DOHH2 (cell line): ENCODE measurements at regions not wholly inside any gene's neighbourhood (a gene's known extent, or its start where the extent isn't known, plus 50 kb on each side); places are given as distances from the start of the nearest gene placed in this dataset.

Experiments used
- H3F3A ChIP-seq: fragments of 200-600 bp; sonication (generic), shearing (Covaris generic); 2 replicates; pipeline ENCODE4 v1.6.0; 2016; ENCODE audit warnings: antibody characterized with exemption, mild to moderate bottlenecking; ENCODE audit not compliant: control insufficient read depth, insufficient read depth
- H3K27ac ChIP-seq: fragments of 200-600 bp; sonication (generic); 2 replicates; pipeline ENCODE4 v1.5.1; 2014; ENCODE audit warnings: low read depth, mild to moderate bottlenecking, low read length, moderate library complexity
- H3K27me3 ChIP-seq: fragments of 200-600 bp; sonication (generic); 2 replicates; pipeline ENCODE4 v1.6.1; 2014; ENCODE audit warnings: mild to moderate bottlenecking, low read length, mixed read lengths; ENCODE audit not compliant: control insufficient read depth
- H3K36me3 ChIP-seq: fragments of 200-600 bp; sonication (generic); 2 replicates; pipeline ENCODE4 v1.6.1; 2014; ENCODE audit warnings: mild to moderate bottlenecking, low read length, moderate library complexity, mixed read lengths; ENCODE audit not compliant: control insufficient read depth
- H3K4me1 ChIP-seq: fragments of 200-600 bp; sonication (generic); 2 replicates; pipeline ENCODE4 v1.6.1; 2014; ENCODE audit warnings: mild to moderate bottlenecking, low read length, mixed read lengths; ENCODE audit not compliant: control insufficient read depth
- H3K4me2 ChIP-seq: fragments of 200-600 bp; sonication (generic); 2 replicates; pipeline ENCODE4 v1.6.0; 2014; ENCODE audit warnings: mild to moderate bottlenecking, low read length, moderate library complexity
- H3K4me3 ChIP-seq: fragments of 200-600 bp; sonication (generic); 2 replicates; pipeline ENCODE4 v1.5.1; 2014; ENCODE audit warnings: mild to moderate bottlenecking, low read length, mixed read lengths
- H3K79me2 ChIP-seq: fragments of 200-600 bp; sonication (generic); 2 replicates; pipeline ENCODE4 v1.6.1; 2014; ENCODE audit warnings: mild to moderate bottlenecking, low read length, mixed read lengths; ENCODE audit not compliant: control insufficient read depth
- H3K9me2 ChIP-seq: fragments of 200-600 bp; sonication (generic); replicated peaks from 2 replicates; pipeline ENCODE4 v1.6.1; 2014; ENCODE audit warnings: mild to moderate bottlenecking, low read length, mixed read lengths; ENCODE audit not compliant: control insufficient read depth
- H3K9me3 ChIP-seq: fragments of 200-600 bp; sonication (generic); 2 replicates; pipeline ENCODE4 v1.6.1; 2014; ENCODE audit warnings: antibody characterized with exemption, low read length, mixed read lengths; ENCODE audit not compliant: control insufficient read depth, insufficient read depth
- H4K20me1 ChIP-seq: fragments of 200-600 bp; sonication (generic); 2 replicates; pipeline ENCODE4 v1.6.0; 2014; ENCODE audit warnings: low read depth, mild to moderate bottlenecking, antibody characterized with exemption, low read length, moderate library complexity; ENCODE audit not compliant: control insufficient read depth, insufficient read depth
- CTCF ChIP-seq: fragments of 200-600 bp; sonication (generic); IDR thresholded peaks from one replicate; pipeline ENCODE4 v1.5.1; 2014; ENCODE audit warnings: antibody characterized with exemption, mild to moderate bottlenecking, low read depth, low read length; ENCODE audit not compliant: poor library complexity, severe bottlenecking
- EZH2phosphoT487 ChIP-seq: fragments of 200-600 bp; sonication (generic); IDR thresholded peaks from 2 replicates; pipeline ENCODE4 v1.6.1; 2017; ENCODE audit warnings: borderline replicate concordance, mild to moderate bottlenecking, antibody characterized with exemption, low read length, moderate library complexity, mixed read lengths

GRCh38 chr1:168435439-168435838 is 108.4 kb downstream of the XCL2 start:
- no peaks in the 10 kb centered on the region for H3F3A ChIP-seq
- H4K20me1 ChIP-seq: no peaks in the 10 kb centered on the region
- no peak overlapping the region for H3K4me3 ChIP-seq
- H3K27me3 ChIP-seq: peaks cover 7% of the 10 kb centered on the region
- H3K9me2 ChIP-seq: no peaks in the 10 kb centered on the region
- no peaks in the 10 kb centered on the region for H3K36me3 ChIP-seq
- TF ChIP-seq CTCF (no peak), EZH2phosphoT487 (no peak)
- H3K4me2 ChIP-seq: no peak overlapping the region
- no peaks in the 10 kb centered on the region for H3K9me3 ChIP-seq
- no peaks in the 10 kb centered on the region for H3K79me2 ChIP-seq
- no peak overlapping the region for H3K27ac ChIP-seq
- no peaks in the 10 kb centered on the region for H3K4me1 ChIP-seq

- H3K79me2 ChIP-seq: no peaks in the 10 kb centered on the region
- H3K27ac ChIP-seq: no peak overlapping the region
- no peaks in the 10 kb centered on the region for H3K9me3 ChIP-seq
- no peaks in the 10 kb centered on the region for H3F3A ChIP-seq
- no peaks in the 10 kb centered on the region for H3K4me1 ChIP-seq
- no peak overlapping the region for H3K4me3 ChIP-seq
- no peaks in the 10 kb centered on the region for H4K20me1 ChIP-seq
- no peak for TF ChIP-seq CTCF
- TF ChIP-seq EZH2phosphoT487: no peak
- no peaks in the 10 kb centered on the region for H3K36me3 ChIP-seq
- peaks cover 7% of the 10 kb centered on the region for H3K27me3 ChIP-seq
- no peak overlapping the region for H3K4me2 ChIP-seq
- H3K9me2 ChIP-seq: no peaks in the 10 kb centered on the region
Observed at GRCh38 chr1:168433238-168433637, 110.6 kb downstream of the XCL2 start.

GRCh38 chr1:168431882-168432281 is 111.9 kb downstream of the XCL2 start:
- H3F3A ChIP-seq: no peaks in the 10 kb centered on the region
- no peak overlapping the region for H3K4me3 ChIP-seq
- no peaks in the 10 kb centered on the region for H3K4me1 ChIP-seq
- no peak for TF ChIP-seq CTCF
- TF ChIP-seq EZH2phosphoT487: no peak
- H3K27me3 ChIP-seq: peaks cover 7% of the 10 kb centered on the region; the same call in 1 of the 2 replicates
- H4K20me1 ChIP-seq: no peaks in the 10 kb centered on the region
- no peak overlapping the region for H3K27ac ChIP-seq
- no peaks in the 10 kb centered on the region for H3K79me2 ChIP-seq
- no peaks in the 10 kb centered on the region for H3K9me2 ChIP-seq
- no peaks in the 10 kb centered on the region for H3K36me3 ChIP-seq
- H3K4me2 ChIP-seq: no peak overlapping the region
- no peaks in the 10 kb centered on the region for H3K9me3 ChIP-seq

GRCh38 chr1:168430321-168430720 is 113.5 kb downstream of the XCL2 start:
- peaks cover 5% of the 10 kb centered on the region; the same call in 1 of the 2 replicates for H3K27me3 ChIP-seq
- H3K4me1 ChIP-seq: no peaks in the 10 kb centered on the region
- no peak for TF ChIP-seq EZH2phosphoT487
- TF ChIP-seq CTCF: no peak
- no peaks in the 10 kb centered on the region for H3K36me3 ChIP-seq
- no peaks in the 10 kb centered on the region for H3F3A ChIP-seq
- no peaks in the 10 kb centered on the region for H3K9me3 ChIP-seq
- no peaks in the 10 kb centered on the region for H3K9me2 ChIP-seq
- H3K79me2 ChIP-seq: no peaks in the 10 kb centered on the region
- H4K20me1 ChIP-seq: no peaks in the 10 kb centered on the region
- no peak overlapping the region for H3K4me3 ChIP-seq
- no peak overlapping the region for H3K4me2 ChIP-seq
- H3K27ac ChIP-seq: no peak overlapping the region
